ENCODE measurements at regions not wholly inside any gene's neighbourhood (a gene's known extent, or its start where the extent isn't known, plus 50 kb on each side); places are given as distances from the start of the nearest gene placed in this dataset.

GRCh38 chr1:30418939-30419720 is 304.3 kb downstream of the MATN1 start:
- DNase-seq (ENCODE audit: insufficient read length, low spot score), result no peak
- FAIRE-seq, result no peak

DNA sequence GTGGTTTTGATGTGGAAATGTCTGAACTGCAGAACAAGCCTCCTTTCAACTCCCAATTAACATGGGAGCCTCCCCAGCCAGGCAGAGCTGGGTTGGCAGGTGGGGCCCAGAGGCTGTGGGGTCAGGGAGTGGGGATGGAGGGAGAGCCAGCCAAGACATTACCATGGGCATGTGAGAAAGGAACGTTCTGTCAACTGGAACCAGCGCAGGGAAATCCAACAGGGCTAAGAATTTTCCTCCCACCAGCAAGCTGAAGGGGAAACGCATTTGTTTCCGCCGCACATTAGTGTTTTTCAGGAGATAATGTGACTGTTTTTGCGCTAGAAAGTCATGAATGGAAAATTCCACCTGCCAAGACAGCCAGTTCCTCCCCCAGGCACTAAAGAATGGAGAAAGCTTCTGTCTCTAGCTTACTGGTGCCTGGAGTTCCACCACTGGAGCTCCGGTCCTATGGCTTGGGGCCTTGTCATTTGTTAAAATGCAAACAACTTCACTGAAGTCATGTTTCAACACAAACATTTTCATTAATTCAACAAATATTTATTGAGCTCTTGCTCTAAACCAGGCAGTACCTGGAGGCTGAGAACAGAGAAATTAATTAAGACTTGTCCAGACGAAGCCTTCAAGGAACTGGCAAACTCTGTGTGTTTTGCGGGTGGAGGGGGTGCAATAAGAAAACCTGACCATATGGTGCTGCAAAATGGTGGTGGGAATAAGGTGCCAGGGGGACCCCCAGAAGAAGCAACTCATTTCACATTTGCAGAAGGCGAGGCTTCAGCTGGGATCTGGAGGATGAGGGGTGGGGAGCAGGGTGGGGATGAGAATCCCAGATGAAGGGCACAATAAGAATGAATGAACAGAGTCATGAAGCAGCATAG is 305.1 kb downstream of the MATN1 start:
- FAIRE-seq, result no peak
- DNase-seq (ENCODE audit: insufficient read length, low spot score), result no peak
- TF ChIP-seq SPI1 (IDR thresholded peaks at IDR 0.05; ENCODE audit: low read depth, low read length), result no peak
- no peak for TF ChIP-seq PAX5 (IDR thresholded peaks at IDR 0.05; ENCODE audit: insufficient read depth, low read length, severe bottlenecking)
- no peak for TF ChIP-seq TAF1 (IDR thresholded peaks at IDR 0.05; ENCODE audit: low read depth, low read length)
- no peak for TF ChIP-seq POLR2AphosphoS5 (IDR thresholded peaks at IDR 0.05; ENCODE audit: low read depth, low read length)

More at GRCh38 chr1:30418939-30419720, 304.3 kb downstream of the MATN1 start:
- TF ChIP-seq POU2F2 (IDR thresholded peaks at IDR 0.05; ENCODE audit: low read depth, low read length), result no peak
- no peak for TF ChIP-seq PAX5 (IDR thresholded peaks at IDR 0.05; ENCODE audit: insufficient read depth, low read length, severe bottlenecking)
- no peak for TF ChIP-seq POLR2AphosphoS5 (IDR thresholded peaks at IDR 0.05; ENCODE audit: low read depth, low read length)
- TF ChIP-seq TAF1 (IDR thresholded peaks at IDR 0.05; ENCODE audit: low read depth, low read length), result no peak
- no peak for TF ChIP-seq POLR2A (IDR thresholded peaks at IDR 0.05; ENCODE audit: low read depth, low read length)
- TF ChIP-seq SPI1 (IDR thresholded peaks at IDR 0.05; ENCODE audit: low read depth, low read length), result no peak

DNA sequence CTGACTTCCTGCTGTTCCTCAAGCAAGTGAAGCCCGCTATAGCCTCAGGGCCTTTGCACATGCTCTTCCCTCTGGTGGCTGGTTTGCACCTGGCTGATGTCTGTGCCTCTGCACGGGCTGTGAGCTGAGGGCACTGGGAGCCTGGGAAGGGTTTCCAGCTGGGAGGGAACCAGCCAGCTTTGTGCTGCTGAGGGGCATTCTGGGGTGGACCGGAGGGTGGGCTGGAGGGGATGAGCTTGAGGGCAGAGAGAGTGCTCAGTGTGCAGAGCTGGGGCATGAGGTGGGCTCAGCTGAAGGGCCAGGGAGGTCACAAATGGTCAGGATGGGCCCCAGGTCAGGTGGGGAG is 305.7 kb downstream of the MATN1 start:
- TF ChIP-seq TAF1 (IDR thresholded peaks at IDR 0.05; ENCODE audit: low read depth, low read length), result no peak
- no peak for TF ChIP-seq PAX5 (IDR thresholded peaks at IDR 0.05; ENCODE audit: insufficient read depth, low read length, severe bottlenecking)
- no peak for TF ChIP-seq POLR2AphosphoS5 (IDR thresholded peaks at IDR 0.05; ENCODE audit: low read depth, low read length)
- TF ChIP-seq POLR2A (IDR thresholded peaks at IDR 0.05; ENCODE audit: low read depth, low read length), result no peak
- TF ChIP-seq POU2F2 (IDR thresholded peaks at IDR 0.05; ENCODE audit: low read depth, low read length), result no peak
- TF ChIP-seq SPI1 (IDR thresholded peaks at IDR 0.05; ENCODE audit: low read depth, low read length), result no peak
- FAIRE-seq, result no peak
- no peak for DNase-seq (ENCODE audit: insufficient read length, low spot score)

- TF ChIP-seq TAF1 (IDR thresholded peaks at IDR 0.05; ENCODE audit: low read depth, low read length) (no peak), PAX5 (IDR thresholded peaks at IDR 0.05; ENCODE audit: insufficient read depth, low read length, severe bottlenecking) (no peak), SPI1 (IDR thresholded peaks at IDR 0.05; ENCODE audit: low read depth, low read length) (no peak)
- FAIRE-seq (no peak), DNase-seq (ENCODE audit: insufficient read length, low spot score) (no peak)
Measured at GRCh38 chr1:30417001-30417700, 306.2 kb downstream of the MATN1 start.

DNA sequence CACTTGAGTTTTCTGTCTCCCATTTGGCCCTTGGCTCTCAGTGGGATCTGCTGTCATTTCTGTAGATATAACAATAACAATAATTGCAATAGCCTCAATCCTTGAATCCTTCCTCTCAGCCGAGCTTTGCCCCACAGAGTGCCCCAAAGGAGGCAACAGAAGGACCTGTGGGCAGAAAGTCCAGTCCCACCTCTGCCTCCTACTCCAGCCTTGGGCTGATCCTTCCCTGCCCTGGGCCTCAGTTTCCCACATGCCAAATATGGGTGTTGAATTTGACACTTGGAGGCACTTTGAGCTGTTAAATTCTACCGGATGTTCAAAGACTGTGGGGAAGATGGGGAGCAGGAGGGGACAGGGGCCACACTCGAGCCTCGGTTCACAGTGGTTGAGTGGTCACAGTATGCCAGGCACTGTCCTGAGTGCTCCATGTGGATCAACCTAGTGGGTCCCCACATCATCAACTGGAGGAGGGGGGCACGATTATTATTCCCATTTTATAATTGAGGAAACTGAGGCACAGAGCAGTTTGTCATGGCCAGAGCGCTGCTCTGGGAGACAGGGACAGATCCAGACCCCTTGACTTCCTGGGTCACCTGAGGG is 307.1 kb downstream of the MATN1 start:
- FAIRE-seq, result no peak
- DNase-seq (ENCODE audit: insufficient read length, low spot score), result no peak
- no peak for TF ChIP-seq POLR2A (IDR thresholded peaks at IDR 0.05; ENCODE audit: low read depth, low read length)
- TF ChIP-seq TAF1 (IDR thresholded peaks at IDR 0.05; ENCODE audit: low read depth, low read length), result no peak
- TF ChIP-seq SPI1 (IDR thresholded peaks at IDR 0.05; ENCODE audit: low read depth, low read length), result no peak
- no peak for TF ChIP-seq POU2F2 (IDR thresholded peaks at IDR 0.05; ENCODE audit: low read depth, low read length)
- TF ChIP-seq PAX5 (IDR thresholded peaks at IDR 0.05; ENCODE audit: insufficient read depth, low read length, severe bottlenecking), result no peak
- no peak for TF ChIP-seq POLR2AphosphoS5 (IDR thresholded peaks at IDR 0.05; ENCODE audit: low read depth, low read length)

DNA sequence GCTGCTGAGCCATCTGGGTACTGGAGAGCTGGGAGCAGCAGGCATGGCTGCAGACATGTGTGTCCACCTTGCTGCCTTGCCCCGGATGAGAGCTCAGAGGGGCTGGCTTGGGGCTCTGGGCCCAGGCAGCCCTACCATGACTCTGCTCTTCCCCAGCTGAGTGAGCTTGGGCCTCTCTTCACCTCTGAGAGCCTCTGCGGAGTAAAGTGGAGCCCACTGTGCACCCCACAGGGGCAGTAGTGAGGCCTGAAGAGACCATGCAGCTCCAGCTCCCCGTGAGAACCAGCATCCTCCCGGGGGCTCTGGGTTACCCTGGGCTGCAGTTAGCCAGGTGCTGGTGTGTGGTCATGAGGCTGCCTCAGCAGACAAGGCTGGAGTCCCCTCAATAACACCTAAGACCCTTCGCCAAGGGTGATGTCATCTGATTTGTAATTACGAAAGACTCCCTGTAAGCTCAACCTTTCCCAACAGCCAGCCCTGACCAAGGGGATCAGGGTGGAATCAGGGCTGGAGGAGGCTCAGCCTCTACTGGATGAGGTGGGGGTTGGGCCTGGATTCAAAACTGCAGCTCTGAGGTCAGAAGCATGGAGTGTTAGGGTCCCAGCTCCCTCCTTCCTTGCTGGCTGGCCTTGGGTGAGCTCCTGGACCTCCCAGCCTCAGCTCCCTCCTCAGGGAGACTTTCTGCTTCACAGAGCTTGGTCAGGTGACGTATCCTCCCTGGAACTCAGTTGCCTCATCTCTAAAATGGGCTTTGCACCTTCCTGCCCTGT is 308.0 kb downstream of the MATN1 start:
- no peak for TF ChIP-seq SPI1 (IDR thresholded peaks at IDR 0.05; ENCODE audit: low read depth, low read length)
- DNase-seq (ENCODE audit: insufficient read length, low spot score) (no peak), FAIRE-seq (no peak)

DNA sequence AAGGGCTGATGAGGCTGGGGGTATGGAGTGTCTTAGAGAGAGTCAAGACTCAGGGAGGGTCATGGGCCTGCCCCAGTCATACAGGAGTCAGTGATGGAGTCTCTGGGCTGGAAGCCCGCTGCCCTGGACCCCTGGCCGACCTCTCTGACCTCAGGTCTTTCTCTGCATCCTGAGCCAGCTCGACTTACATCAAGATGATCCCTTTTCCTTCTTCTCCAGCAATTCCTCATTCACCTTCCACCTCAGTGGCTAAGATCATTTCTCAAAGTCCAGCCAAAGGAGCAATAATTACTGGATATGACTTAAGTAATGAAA is 308.6 kb downstream of the MATN1 start:
- TF ChIP-seq POU2F2 (IDR thresholded peaks at IDR 0.05; ENCODE audit: low read depth, low read length) (no peak), TAF1 (IDR thresholded peaks at IDR 0.05; ENCODE audit: low read depth, low read length) (no peak), POLR2AphosphoS5 (IDR thresholded peaks at IDR 0.05; ENCODE audit: low read depth, low read length) (no peak), SPI1 (IDR thresholded peaks at IDR 0.05; ENCODE audit: low read depth, low read length) (no peak), POLR2A (IDR thresholded peaks at IDR 0.05; ENCODE audit: low read depth, low read length) (no peak), PAX5 (IDR thresholded peaks at IDR 0.05; ENCODE audit: insufficient read depth, low read length, severe bottlenecking) (no peak)
- FAIRE-seq (no peak), DNase-seq (ENCODE audit: insufficient read length, low spot score) (no peak)

DNA sequence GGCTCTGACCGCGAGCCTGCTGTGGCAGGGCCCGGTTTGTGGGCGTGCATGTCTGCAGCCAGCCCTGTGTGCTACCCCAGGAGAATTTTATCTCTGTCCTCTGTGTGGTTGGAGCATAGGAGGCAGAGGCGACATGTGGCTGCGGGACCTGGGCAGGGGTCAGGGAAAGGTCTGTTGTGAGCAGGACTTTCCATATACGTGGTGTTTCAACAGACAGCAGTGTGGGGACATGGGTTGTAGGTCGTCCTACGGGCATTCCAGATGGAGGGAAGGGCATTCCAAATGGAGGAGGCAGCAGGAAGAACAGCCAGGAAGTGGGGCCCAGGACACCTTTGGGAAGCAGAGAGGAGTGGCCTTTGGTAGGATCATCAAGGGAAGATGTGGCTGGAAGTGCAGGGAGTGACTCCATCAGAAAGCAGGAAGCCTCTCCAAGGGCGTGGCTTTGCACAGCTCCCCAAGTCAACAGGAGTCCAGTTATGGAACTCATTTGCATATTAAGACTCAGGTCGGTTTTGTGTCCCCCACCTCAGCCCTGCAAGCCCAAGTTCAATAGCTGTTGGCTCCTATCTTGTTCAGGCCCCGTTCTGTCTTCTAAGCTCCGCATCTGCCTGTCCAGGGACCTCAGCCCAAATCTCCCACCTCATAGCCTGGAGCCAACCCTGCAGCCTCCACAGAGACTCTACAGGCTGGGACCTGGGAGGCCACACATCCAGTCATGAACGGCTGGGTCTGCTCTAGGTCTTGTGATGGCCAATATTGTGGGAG is 309.1 kb downstream of the MATN1 start:
- FAIRE-seq, result no peak
- DNase-seq (ENCODE audit: insufficient read length, low spot score), result no peak
- TF ChIP-seq PAX5 (IDR thresholded peaks at IDR 0.05; ENCODE audit: insufficient read depth, low read length, severe bottlenecking) (no peak), POLR2AphosphoS5 (IDR thresholded peaks at IDR 0.05; ENCODE audit: low read depth, low read length) (no peak), POLR2A (IDR thresholded peaks at IDR 0.05; ENCODE audit: low read depth, low read length) (no peak), SPI1 (IDR thresholded peaks at IDR 0.05; ENCODE audit: low read depth, low read length) (no peak), TAF1 (IDR thresholded peaks at IDR 0.05; ENCODE audit: low read depth, low read length) (no peak), POU2F2 (IDR thresholded peaks at IDR 0.05; ENCODE audit: low read depth, low read length) (no peak)
